ENCODE measurements at regions not wholly inside any gene's neighbourhood (a gene's known extent, or its start where the extent isn't known, plus 50 kb on each side); places are given as distances from the start of the nearest gene placed in this dataset.

GRCh38 chr5:139745132-139745799 is 50.3 kb upstream of the PSD2 start:
- H3K9me3 ChIP-seq (ENCODE audit: control insufficient read depth, insufficient read depth, low read length) = no peaks in the 10 kb centered on the region
- no peaks in the 10 kb centered on the region for H3K36me3 ChIP-seq (ENCODE audit: insufficient read depth, low read length)
- peaks cover 32% of the 10 kb centered on the region for H3K4me1 ChIP-seq (ENCODE audit: insufficient read depth, low read length)
- H3K9ac ChIP-seq (ENCODE audit: low read depth, low read length) = peak overlapping the region; percentile 58; the same call in 1 of the 2 replicates

GRCh38 chr5:139745800-139746690 is 49.6 kb upstream of the PSD2 start:
- Histone ChIP-seq H3K9me3 (ENCODE audit: control insufficient read depth, insufficient read depth, low read length) (no peaks in the 10 kb centered on the region), H3K36me3 (ENCODE audit: insufficient read depth, low read length) (no peaks in the 10 kb centered on the region), H3K4me1 (ENCODE audit: insufficient read depth, low read length) (peaks cover 32% of the 10 kb centered on the region), H3K9ac (ENCODE audit: low read depth, low read length) (peak overlapping the region; percentile 58; the same call in 1 of the 2 replicates)

Data from ES-I3 (cell line).